Panc1 (cell line): ENCODE measurements at regions not wholly inside any gene's neighbourhood (a gene's known extent, or its start where the extent isn't known, plus 50 kb on each side); places are given as distances from the start of the nearest gene placed in this dataset.

Source experiments
- ATAC-seq: fragments of 200-7000 bp; cut with Tn5 transposase; 2 replicates; pipeline ENCODE4 v1.9.1; 2020; ENCODE audit warnings: mild to moderate bottlenecking, moderate library complexity
- BruUV-seq: library from RNA; stranded (reverse); fragments of 400-500 nt; replicated peaks from 2 replicates; lab custom pipeline; 2021; lab: Mats Ljungman, UMichigan
- CTCF ChIA-PET: fragments of 300-600 bp; sonication (Branson Sonifier 250); formaldehyde crosslinking; loops from one replicate; lab custom pipeline; 2022; ENCODE audit warnings: antibody characterized with exemption; lab: Charles Lee
- POLR2A ChIA-PET: fragments of 300-600 bp; sonication (Branson Sonifier 250); formaldehyde crosslinking; loops from one replicate; lab custom pipeline; 2022; ENCODE audit warnings: antibody characterized with exemption; lab: Charles Lee
- DNase-seq: peaks from one replicate; pipeline ENCODE4 v3.0.0-alpha.2; 2010; ENCODE audit warnings: low read depth, low spot score
- H3K27ac ChIP-seq: 2 replicates; pipeline ENCODE4 v1.5.1; 2011; ENCODE audit warnings: mild to moderate bottlenecking, low read length, inconsistent platforms
- H3K27me3 ChIP-seq: fragments of 200-500 bp; sonication (Bioruptor generic); 2 replicates; pipeline ENCODE4 v1.6.0; 2014; ENCODE audit warnings: low read length, inconsistent platforms; ENCODE audit not compliant: control insufficient read depth, insufficient read depth
- H3K36me3 ChIP-seq: fragments of 200-500 bp; sonication (Bioruptor generic); 2 replicates; pipeline ENCODE4 v1.5.1; 2014; ENCODE audit warnings: inconsistent platforms, mild to moderate bottlenecking, low read length, moderate library complexity; ENCODE audit not compliant: control insufficient read depth, insufficient read depth
- H3K4me1 ChIP-seq: 2 replicates; pipeline ENCODE4 v1.5.1; 2011; ENCODE audit warnings: inconsistent platforms, mild to moderate bottlenecking, low read length, moderate library complexity; ENCODE audit not compliant: control insufficient read depth, insufficient read depth
- H3K4me3 ChIP-seq, 2 experiments: 2 replicates each; pipeline ENCODE4 v1.5.1; 2011 to 2012; ENCODE audit warnings: low read depth in 2 of 2, low read length in 2 of 2, mild to moderate bottlenecking in 2 of 2, inconsistent platforms in 1 of 2, moderate library complexity in 1 of 2
- H3K9me3 ChIP-seq: fragments of 200-500 bp; sonication (Bioruptor generic); 2 replicates; pipeline ENCODE4 v1.5.1; 2014; ENCODE audit warnings: low read depth, mild to moderate bottlenecking, inconsistent platforms, low read length, moderate library complexity; ENCODE audit not compliant: control insufficient read depth, insufficient read depth
- CTCF ChIP-seq: fragments of 450-650 bp; IDR thresholded peaks from 2 replicates; pipeline ENCODE4 v1.5.1; 2017; ENCODE audit warnings: mild to moderate bottlenecking
- POLR2AphosphoS5 ChIP-seq: IDR thresholded peaks from 2 replicates; pipeline ENCODE4 v1.6.1; 2012; ENCODE audit warnings: mild to moderate bottlenecking, low read depth, low read length, moderate library complexity
- REST ChIP-seq, 2 experiments: IDR thresholded peaks; 2 replicates each; pipeline ENCODE4 v1.6.1; 2011 to 2012; ENCODE audit warnings: low read depth in 2 of 2, control low read depth in 1 of 2, low read length in 1 of 2, mild to moderate bottlenecking in 1 of 2, moderate library complexity in 1 of 2; ENCODE audit not compliant: insufficient read depth in 1 of 2
- SIN3A ChIP-seq: IDR thresholded peaks from 2 replicates; pipeline ENCODE4 v1.6.1; 2012; ENCODE audit warnings: low read depth, mild to moderate bottlenecking, low read length, moderate library complexity, borderline replicate concordance; ENCODE audit not compliant: insufficient read depth
- TCF7L2 ChIP-seq: IDR thresholded peaks from 2 replicates; pipeline ENCODE4 v1.6.1; 2011; ENCODE audit warnings: mild to moderate bottlenecking, low read depth, low read length, inconsistent platforms
- in situ Hi-C: cut with HindIII; loops from 2 replicates; pipeline ENCODE4 v1.10.0; 2016; ENCODE audit warnings: low sequenced_read_pairs, low pct_unique_long_range_greater_than_20kb
- intact Hi-C: fragments of 100-400 bp; cut with micrococcal nuclease; formaldehyde crosslinking; loops from one replicate; pipeline ENCODE4 v1.10.0; 2022; ENCODE audit not compliant: unreplicated experiment

- in situ Hi-C loops: no loop called here
- POLR2A ChIA-PET: no interaction called here
Observed at GRCh38 chr5:159855476-159856191, 60.6 kb upstream of the ADRA1B start.

GRCh38 chr5:159858871-159859270, 57.4 kb upstream of the ADRA1B start:
- no peak overlapping the region for H3K4me3 ChIP-seq
- no peaks in the 10 kb centered on the region for H3K27me3 ChIP-seq
- no peaks in the 10 kb centered on the region for H3K9me3 ChIP-seq
- intact Hi-C loops (no loop called here), in situ Hi-C loops (no loop called here)
- no peak overlapping the region for H3K27ac ChIP-seq
- CTCF ChIA-PET: no interaction called here
- H3K4me1 ChIP-seq: no peaks in the 10 kb centered on the region; the same call in 1 of the 2 replicates
- no peaks in the 10 kb centered on the region for H3K36me3 ChIP-seq
- ATAC-seq (no peak), DNase-seq (no peak)
- POLR2A ChIA-PET: no interaction called here
- no TSS peak for BruUV-seq
- TF ChIP-seq TCF7L2 (no peak), REST (IDR thresholded peaks at IDR 0.05; ENCODE audit: insufficient read depth in 1 of 2, low read depth in 2 of 2, low read length in 1 of 2) (no peak), POLR2AphosphoS5 (no peak), SIN3A (no peak), CTCF (no peak)

More at GRCh38 chr5:159855476-159856191, 60.6 kb upstream of the ADRA1B start:
- CTCF ChIA-PET: interaction anchor here (0.5 kb wide), 1 partner anchor 9 kb away, joined by 4 read pairs; no protein-coding TSS in a partner anchor
- H3K36me3 ChIP-seq: no peaks in the 10 kb centered on the region
- intact Hi-C loops: no loop called here
- H3K27me3 ChIP-seq: no peaks in the 10 kb centered on the region
- H3K9me3 ChIP-seq: no peaks in the 10 kb centered on the region
- ATAC-seq (no peak), DNase-seq (no peak)
- BruUV-seq: no TSS peak
- H3K27ac ChIP-seq: no peak overlapping the region
- no peak overlapping the region for H3K4me3 ChIP-seq
- no peaks in the 10 kb centered on the region; the same call in 1 of the 2 replicates for H3K4me1 ChIP-seq
- TF ChIP-seq REST (IDR thresholded peaks at IDR 0.05; ENCODE audit: insufficient read depth in 1 of 2, low read depth in 2 of 2, low read length in 1 of 2): no peak
- no peak for TF ChIP-seq TCF7L2
- no peak for TF ChIP-seq CTCF
- no peak for TF ChIP-seq POLR2AphosphoS5
- TF ChIP-seq SIN3A: no peak
